DOHH2 (cell line): ENCODE measurements at regions not wholly inside any gene's neighbourhood (a gene's known extent, or its start where the extent isn't known, plus 50 kb on each side); places are given as distances from the start of the nearest gene placed in this dataset.

ENCODE experiments used
- H3F3A ChIP-seq: fragments of 200-600 bp; sonication (generic), shearing (Covaris generic); 2 replicates; pipeline ENCODE4 v1.6.0; 2016; ENCODE audit warnings: antibody characterized with exemption, mild to moderate bottlenecking; ENCODE audit not compliant: control insufficient read depth, insufficient read depth
- H3K27ac ChIP-seq: fragments of 200-600 bp; sonication (generic); 2 replicates; pipeline ENCODE4 v1.5.1; 2014; ENCODE audit warnings: low read depth, mild to moderate bottlenecking, low read length, moderate library complexity
- H3K27me3 ChIP-seq: fragments of 200-600 bp; sonication (generic); 2 replicates; pipeline ENCODE4 v1.6.1; 2014; ENCODE audit warnings: mild to moderate bottlenecking, low read length, mixed read lengths; ENCODE audit not compliant: control insufficient read depth
- H3K36me3 ChIP-seq: fragments of 200-600 bp; sonication (generic); 2 replicates; pipeline ENCODE4 v1.6.1; 2014; ENCODE audit warnings: mild to moderate bottlenecking, low read length, moderate library complexity, mixed read lengths; ENCODE audit not compliant: control insufficient read depth
- H3K4me1 ChIP-seq: fragments of 200-600 bp; sonication (generic); 2 replicates; pipeline ENCODE4 v1.6.1; 2014; ENCODE audit warnings: mild to moderate bottlenecking, low read length, mixed read lengths; ENCODE audit not compliant: control insufficient read depth
- H3K4me2 ChIP-seq: fragments of 200-600 bp; sonication (generic); 2 replicates; pipeline ENCODE4 v1.6.0; 2014; ENCODE audit warnings: mild to moderate bottlenecking, low read length, moderate library complexity
- H3K4me3 ChIP-seq: fragments of 200-600 bp; sonication (generic); 2 replicates; pipeline ENCODE4 v1.5.1; 2014; ENCODE audit warnings: mild to moderate bottlenecking, low read length, mixed read lengths
- H3K79me2 ChIP-seq: fragments of 200-600 bp; sonication (generic); 2 replicates; pipeline ENCODE4 v1.6.1; 2014; ENCODE audit warnings: mild to moderate bottlenecking, low read length, mixed read lengths; ENCODE audit not compliant: control insufficient read depth
- H3K9me2 ChIP-seq: fragments of 200-600 bp; sonication (generic); replicated peaks from 2 replicates; pipeline ENCODE4 v1.6.1; 2014; ENCODE audit warnings: mild to moderate bottlenecking, low read length, mixed read lengths; ENCODE audit not compliant: control insufficient read depth
- H3K9me3 ChIP-seq: fragments of 200-600 bp; sonication (generic); 2 replicates; pipeline ENCODE4 v1.6.1; 2014; ENCODE audit warnings: antibody characterized with exemption, low read length, mixed read lengths; ENCODE audit not compliant: control insufficient read depth, insufficient read depth
- H4K20me1 ChIP-seq: fragments of 200-600 bp; sonication (generic); 2 replicates; pipeline ENCODE4 v1.6.0; 2014; ENCODE audit warnings: low read depth, mild to moderate bottlenecking, antibody characterized with exemption, low read length, moderate library complexity; ENCODE audit not compliant: control insufficient read depth, insufficient read depth
- EZH2phosphoT487 ChIP-seq: fragments of 200-600 bp; sonication (generic); IDR thresholded peaks from 2 replicates; pipeline ENCODE4 v1.6.1; 2017; ENCODE audit warnings: borderline replicate concordance, mild to moderate bottlenecking, antibody characterized with exemption, low read length, moderate library complexity, mixed read lengths
- TF ChIP-seq, protein P1 (sequence below): fragments of 200-600 bp; sonication (generic); IDR thresholded peaks from one replicate; pipeline ENCODE4 v1.5.1; 2014; ENCODE audit warnings: antibody characterized with exemption, mild to moderate bottlenecking, low read depth, low read length; ENCODE audit not compliant: poor library complexity, severe bottlenecking

DNA sequence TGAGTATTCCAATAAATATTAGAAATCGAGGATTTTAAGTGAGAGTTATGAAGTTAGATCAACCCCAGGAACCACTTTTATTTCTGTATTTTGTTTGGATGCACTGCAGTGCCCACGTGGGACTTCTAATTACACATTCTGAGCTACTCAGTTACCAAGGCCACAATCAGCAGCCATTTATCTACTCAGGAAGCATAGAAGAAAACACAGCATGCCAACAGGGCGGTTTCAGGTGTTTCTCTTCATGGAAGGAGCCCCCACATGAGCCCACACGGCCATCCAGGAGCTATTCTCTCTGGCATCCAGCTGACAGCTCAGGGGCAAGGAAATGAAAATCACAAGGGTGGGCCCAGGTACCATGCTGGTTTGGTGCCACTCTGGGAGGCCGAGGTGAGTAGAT, 266.5 kb upstream of the MKLN1 start:
- Histone ChIP-seq H3F3A (peaks cover 21% of the 10 kb centered on the region), H3K27me3 (no peaks in the 10 kb centered on the region), H3K4me2 (no peak overlapping the region), H3K4me3 (no peak overlapping the region), H3K9me3 (peaks cover 10% of the 10 kb centered on the region; the same call in 1 of the 2 replicates), H3K79me2 (peaks cover 96% of the 10 kb centered on the region), H3K9me2 (no peaks in the 10 kb centered on the region), H3K27ac (no peak overlapping the region), H4K20me1 (0 out of 2 replicates have a peak, but pooled peaks cover 8% of the 10 kb centered on the region), H3K4me1 (peaks cover 25% of the 10 kb centered on the region), H3K36me3 (peaks cover 58% of the 10 kb centered on the region)
- TF ChIP-seq, protein P1, sequence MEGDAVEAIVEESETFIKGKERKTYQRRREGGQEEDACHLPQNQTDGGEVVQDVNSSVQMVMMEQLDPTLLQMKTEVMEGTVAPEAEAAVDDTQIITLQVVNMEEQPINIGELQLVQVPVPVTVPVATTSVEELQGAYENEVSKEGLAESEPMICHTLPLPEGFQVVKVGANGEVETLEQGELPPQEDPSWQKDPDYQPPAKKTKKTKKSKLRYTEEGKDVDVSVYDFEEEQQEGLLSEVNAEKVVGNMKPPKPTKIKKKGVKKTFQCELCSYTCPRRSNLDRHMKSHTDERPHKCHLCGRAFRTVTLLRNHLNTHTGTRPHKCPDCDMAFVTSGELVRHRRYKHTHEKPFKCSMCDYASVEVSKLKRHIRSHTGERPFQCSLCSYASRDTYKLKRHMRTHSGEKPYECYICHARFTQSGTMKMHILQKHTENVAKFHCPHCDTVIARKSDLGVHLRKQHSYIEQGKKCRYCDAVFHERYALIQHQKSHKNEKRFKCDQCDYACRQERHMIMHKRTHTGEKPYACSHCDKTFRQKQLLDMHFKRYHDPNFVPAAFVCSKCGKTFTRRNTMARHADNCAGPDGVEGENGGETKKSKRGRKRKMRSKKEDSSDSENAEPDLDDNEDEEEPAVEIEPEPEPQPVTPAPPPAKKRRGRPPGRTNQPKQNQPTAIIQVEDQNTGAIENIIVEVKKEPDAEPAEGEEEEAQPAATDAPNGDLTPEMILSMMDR, result no peak
- no peak for TF ChIP-seq EZH2phosphoT487

DNA sequence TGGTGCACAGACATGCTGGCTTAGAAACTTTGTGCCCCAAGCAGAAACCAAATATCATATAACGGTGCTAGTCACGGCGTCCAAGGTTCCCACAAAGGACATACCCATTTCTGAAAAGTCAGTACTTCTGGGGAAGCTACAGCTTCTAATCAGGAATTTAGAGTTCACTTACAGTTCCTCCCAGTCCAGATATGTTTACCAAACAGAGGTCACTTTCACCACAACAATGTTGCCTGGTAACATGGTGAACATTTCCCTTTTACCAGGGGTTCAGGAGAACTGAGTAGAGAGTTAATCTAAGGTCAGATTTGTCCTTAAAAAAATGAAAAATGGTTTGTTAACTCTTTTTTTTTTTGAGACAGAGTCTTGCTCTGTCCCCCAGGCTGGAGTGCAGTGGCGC, 265.9 kb upstream of the MKLN1 start:
- peaks cover 10% of the 10 kb centered on the region; the same call in 1 of the 2 replicates for H3K9me3 ChIP-seq
- no peak overlapping the region for H3K4me2 ChIP-seq
- H3K4me3 ChIP-seq, result no peak overlapping the region
- no peaks in the 10 kb centered on the region for H3K9me2 ChIP-seq
- TF ChIP-seq, protein P1, result no peak
- no peak for TF ChIP-seq EZH2phosphoT487
- H3K27me3 ChIP-seq, result no peaks in the 10 kb centered on the region
- H3F3A ChIP-seq, result peaks cover 22% of the 10 kb centered on the region
- 0 out of 2 replicates have a peak, but pooled peaks cover 3% of the 10 kb centered on the region for H4K20me1 ChIP-seq
- H3K4me1 ChIP-seq, result peaks cover 19% of the 10 kb centered on the region
- H3K27ac ChIP-seq, result no peak overlapping the region
- peaks cover 96% of the 10 kb centered on the region for H3K79me2 ChIP-seq
- H3K36me3 ChIP-seq, result peaks cover 57% of the 10 kb centered on the region

DNA sequence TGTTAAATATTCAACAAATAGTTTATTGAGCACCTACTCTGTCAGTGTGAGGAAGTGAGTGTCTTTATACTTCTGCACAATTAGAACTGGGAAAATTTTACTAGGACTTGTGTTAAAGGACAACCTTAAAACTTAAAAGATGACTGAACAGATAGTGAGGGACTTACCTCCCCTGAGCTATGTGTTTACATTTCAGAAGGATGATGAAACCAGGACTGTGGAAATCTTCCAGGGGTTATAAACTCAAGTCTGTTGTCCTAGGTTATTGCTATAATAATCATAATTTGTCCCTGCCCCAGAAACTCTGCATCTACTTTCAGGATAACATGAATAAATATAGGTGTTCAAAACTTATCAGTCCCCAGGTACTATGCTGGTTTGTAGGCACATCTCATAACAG, 261.0 kb upstream of the MKLN1 start:
- Histone ChIP-seq H3K79me2 (peaks cover 94% of the 10 kb centered on the region), H3K4me1 (peaks cover 40% of the 10 kb centered on the region), H3K27me3 (no peaks in the 10 kb centered on the region), H3K4me2 (no peak overlapping the region), H3F3A (peaks cover 19% of the 10 kb centered on the region), H3K4me3 (no peak overlapping the region), H3K9me3 (no peaks in the 10 kb centered on the region), H3K9me2 (no peaks in the 10 kb centered on the region), H3K36me3 (peaks cover 54% of the 10 kb centered on the region), H3K27ac (no peak overlapping the region), H4K20me1 (peaks cover 12% of the 10 kb centered on the region; the same call in 1 of the 2 replicates)
- TF ChIP-seq, protein P1, result no peak
- TF ChIP-seq EZH2phosphoT487, result no peak
